Gastroesophageal sphincter (tissue), 4 donors: ENCODE measurements at regions not wholly inside any gene's neighbourhood (a gene's known extent, or its start where the extent isn't known, plus 50 kb on each side); places are given as distances from the start of the nearest gene placed in this dataset.

Source experiments
- ATAC-seq: fragments of 150-250 bp; one replicate; pipeline ENCODE4 v1.9.1; 2016; ENCODE audit warnings: mild to moderate bottlenecking, moderate library complexity
- H3K27ac ChIP-seq, 4 donors: fragments of 200-600 bp; sonication (generic) in 3 of 4; 1 replicate in 3 of 4; 2 replicates in 1 of 4; pipeline ENCODE4 v1.5.1; 2016 to 2019
- H3K27me3 ChIP-seq: fragments of 200-600 bp; sonication (generic); one replicate; pipeline ENCODE4 v1.5.1; 2019
- H3K36me3 ChIP-seq, 2 donors: fragments of 200-600 bp; sonication (generic); one replicate each; pipeline ENCODE4 v1.5.1; 2019; ENCODE audit warnings: control low read depth in 1 of 2
- H3K4me1 ChIP-seq, 3 donors: fragments of 200-600 bp; sonication (generic); 1 replicate in 2 of 3; 2 replicates in 1 of 3; pipeline ENCODE4 v1.5.1; 2016 to 2019; ENCODE audit warnings: control low read depth in 2 of 3
- H3K4me3 ChIP-seq, 2 donors: fragments of 200-600 bp; sonication (generic); one replicate each; pipeline ENCODE4 v1.5.1; 2019; ENCODE audit warnings: mild to moderate bottlenecking in 1 of 2, moderate library complexity in 1 of 2
- H3K9me3 ChIP-seq, 3 donors: fragments of 200-600 bp; sonication (generic); one replicate each; pipeline ENCODE4 v1.5.1; 2017 to 2019; ENCODE audit warnings: control low read depth in 2 of 3
- CTCF ChIP-seq, 4 experiments: fragments of 200-600 bp in 2 of 4; fragments of 450-650 bp in 2 of 4; sonication (generic) in 1 of 4; IDR thresholded peaks; one replicate each; pipeline ENCODE4 v1.5.1; 2017 to 2019; ENCODE audit warnings: antibody characterized with exemption in 4 of 4, mild to moderate bottlenecking in 2 of 4, moderate library complexity in 2 of 4
- EP300 ChIP-seq: sonication (generic); formaldehyde crosslinking; IDR thresholded peaks from one replicate; pipeline ENCODE4 v1.6.1; 2017; ENCODE audit warnings: antibody characterized with exemption, mild to moderate bottlenecking
- POLR2A ChIP-seq, 2 donors: fragments of 450-650 bp; IDR thresholded peaks; one replicate each; pipeline ENCODE4 v1.6.1; 2017; ENCODE audit warnings: antibody characterized with exemption in 2 of 2, mild to moderate bottlenecking in 2 of 2, moderate library complexity in 1 of 2
- POLR2AphosphoS5 ChIP-seq: sonication (generic); formaldehyde crosslinking; IDR thresholded peaks from one replicate; pipeline ENCODE4 v1.6.1; 2017; ENCODE audit warnings: antibody characterized with exemption
- WGBS, 2 donors: methylation state at CpG; one replicate each; pipeline ENCODE4 v1.1.5; 2018; ENCODE audit warnings: low coverage in 1 of 2; 5-methylcytosine and 5-hydroxymethylcytosine counted together

- H3K4me1 ChIP-seq: no peaks in the 10 kb centered on the region
- no peak overlapping the region for H3K4me3 ChIP-seq
- no peaks in the 10 kb centered on the region for H3K27me3 ChIP-seq
- no peak for ATAC-seq
- no peaks in the 10 kb centered on the region for H3K36me3 ChIP-seq
- H3K27ac ChIP-seq: no peak overlapping the region
- no peak for TF ChIP-seq POLR2A (IDR thresholded peaks at IDR 0.05)
- no peak for TF ChIP-seq EP300
- no peak for TF ChIP-seq CTCF (IDR thresholded peaks at IDR 0.05)
- TF ChIP-seq POLR2AphosphoS5: no peak
- 96% methylated on average over 3 of the region's 5 CpGs for WGBS, 2 donors
- no peaks in the 10 kb centered on the region for H3K9me3 ChIP-seq
These were observed 150.2 kb upstream of the CBLB start for GRCh38 chr3:106018929-106019550.

- TF ChIP-seq EP300 (no peak), CTCF (IDR thresholded peaks at IDR 0.05) (no peak), POLR2AphosphoS5 (no peak), POLR2A (IDR thresholded peaks at IDR 0.05) (no peak)
- ATAC-seq: no peak
- H3K9me3 ChIP-seq: no peaks in the 10 kb centered on the region
- H3K27me3 ChIP-seq: no peaks in the 10 kb centered on the region
- H3K36me3 ChIP-seq: no peaks in the 10 kb centered on the region
- WGBS, 2 donors: 68% methylated on average over 5 of the region's 5 CpGs
- H3K27ac ChIP-seq: no peak overlapping the region
- no peaks in the 10 kb centered on the region for H3K4me1 ChIP-seq
- H3K4me3 ChIP-seq: no peak overlapping the region
These were observed 154.1 kb upstream of the CBLB start for GRCh38 chr3:106022913-106023312.

GRCh38 chr3:106025151-106025722, 156.4 kb upstream of the CBLB start:
- H3K4me1 ChIP-seq: no peaks in the 10 kb centered on the region
- no peak overlapping the region for H3K4me3 ChIP-seq
- no peak for TF ChIP-seq POLR2A (IDR thresholded peaks at IDR 0.05)
- no peak for TF ChIP-seq EP300
- TF ChIP-seq POLR2AphosphoS5: no peak
- TF ChIP-seq CTCF (IDR thresholded peaks at IDR 0.05): no peak
- no peaks in the 10 kb centered on the region for H3K36me3 ChIP-seq
- WGBS, 2 donors: 40 to 60% methylated on average over 1 to 3 of the region's 4 CpGs
- ATAC-seq: no peak
- H3K9me3 ChIP-seq: no peaks in the 10 kb centered on the region
- no peaks in the 10 kb centered on the region for H3K27me3 ChIP-seq
- peak overlapping the region in 1 of 4 donors; percentile 11 for H3K27ac ChIP-seq

- Histone ChIP-seq H3K4me3 (no peak overlapping the region), H3K27me3 (no peaks in the 10 kb centered on the region), H3K9me3 (no peaks in the 10 kb centered on the region), H3K36me3 (no peaks in the 10 kb centered on the region), H3K27ac (no peak overlapping the region), H3K4me1 (no peaks in the 10 kb centered on the region)
- 89 to 94% methylated on average over 4 of the region's 4 CpGs for WGBS, 2 donors
- ATAC-seq: no peak
- TF ChIP-seq EP300: no peak
- no peak for TF ChIP-seq CTCF (IDR thresholded peaks at IDR 0.05)
- TF ChIP-seq POLR2AphosphoS5: no peak
- TF ChIP-seq POLR2A (IDR thresholded peaks at IDR 0.05): no peak
These were observed 161.3 kb upstream of the CBLB start for GRCh38 chr3:106029954-106030626.

- no peak for ATAC-seq
These were observed 161.8 kb upstream of the CBLB start for GRCh38 chr3:106030627-106030963.

More at GRCh38 chr3:106030627-106030963, 161.8 kb upstream of the CBLB start:
- no peak overlapping the region for H3K4me3 ChIP-seq
- H3K36me3 ChIP-seq: no peaks in the 10 kb centered on the region
- TF ChIP-seq EP300 (no peak), CTCF (IDR thresholded peaks at IDR 0.05) (no peak), POLR2AphosphoS5 (no peak), POLR2A (IDR thresholded peaks at IDR 0.05) (no peak)
- no peak overlapping the region for H3K27ac ChIP-seq
- H3K27me3 ChIP-seq: no peaks in the 10 kb centered on the region
- no peaks in the 10 kb centered on the region for H3K9me3 ChIP-seq
- no peaks in the 10 kb centered on the region for H3K4me1 ChIP-seq
